ENCODE measurements at regions not wholly inside any gene's neighbourhood (a gene's known extent, or its start where the extent isn't known, plus 50 kb on each side); places are given as distances from the start of the nearest gene placed in this dataset.

GRCh38 chr5:142395334-142395733 is 70.5 kb upstream of the SPRY4 start:
- H3K27me3 ChIP-seq (ENCODE audit: control insufficient read depth in 2 of 2, insufficient read depth in 2 of 2, low read length in 2 of 2): no peaks in the 10 kb centered on the region
- no peaks in the 10 kb centered on the region for H3K4me1 ChIP-seq (ENCODE audit: control insufficient read depth, extremely low read depth, insufficient read depth, low read length)
- H3K4me2 ChIP-seq (ENCODE audit: insufficient read depth, low read length): no peak overlapping the region
- H4K20me1 ChIP-seq (replicated peaks; ENCODE audit: control insufficient read depth, extremely low read depth, insufficient read depth, low read length): no peaks in the 10 kb centered on the region
- no peak overlapping the region for H2AFZ ChIP-seq (ENCODE audit: low read depth, low read length)
- DNase-seq (ENCODE audit: low read depth, low spot score): no peak
- H3K9me1 ChIP-seq (replicated peaks; ENCODE audit: control insufficient read depth, extremely low read depth, insufficient read depth, low read length): no peaks in the 10 kb centered on the region
- no peaks in the 10 kb centered on the region for H3K79me2 ChIP-seq (ENCODE audit: control insufficient read depth, insufficient read depth, low read length)
- TF ChIP-seq EZH2 (IDR thresholded peaks at IDR 0.05; ENCODE audit: borderline replicate concordance, low read depth, low read length, severe bottlenecking) (no peak), JUN (IDR thresholded peaks at IDR 0.05; ENCODE audit: borderline replicate concordance, insufficient read depth, insufficient read length, low read depth) (no peak), POLR2A (IDR thresholded peaks at IDR 0.05; ENCODE audit: low read depth, low read length) (no peak), CTCF (IDR thresholded peaks at IDR 0.05; ENCODE audit: extremely low read depth in 1 of 2, insufficient read depth in 1 of 2, low read depth in 1 of 2, low read length in 2 of 2) (no peak), POLR2AphosphoS5 (IDR thresholded peaks at IDR 0.05; ENCODE audit: insufficient read depth, low read depth, low read length) (no peak), GATA2 (IDR thresholded peaks at IDR 0.05; ENCODE audit: insufficient read depth, insufficient read length, low read depth, low read length) (no peak), FOS (IDR thresholded peaks at IDR 0.05; ENCODE audit: borderline replicate concordance, insufficient read depth, low read length) (no peak), MYC (IDR thresholded peaks at IDR 0.05; ENCODE audit: low read depth, low read length) (no peak), MAX (IDR thresholded peaks at IDR 0.05; ENCODE audit: insufficient read depth, insufficient read length) (no peak)
- no peaks in the 10 kb centered on the region for H3K9me3 ChIP-seq (replicated peaks; ENCODE audit: control insufficient read depth, insufficient read depth, low read length)
- FAIRE-seq: no peak
- no TSS peak for BruUV-seq (replicated peaks)
- H3K9ac ChIP-seq (replicated peaks; ENCODE audit: extremely low read depth, insufficient read depth, low read length): no peak overlapping the region
- ChIA-PET POLR2A (no interaction called here), CTCF (no interaction called here)
- no peak overlapping the region for H3K4me3 ChIP-seq (replicated peaks in 1 of 3; ENCODE audit: insufficient read depth in 1 of 3, low read depth in 1 of 3, low read length in 3 of 3)
- H3K27ac ChIP-seq (ENCODE audit: insufficient read depth, low read depth, low read length): no peak overlapping the region
- no peaks in the 10 kb centered on the region for H3K36me3 ChIP-seq (ENCODE audit: control insufficient read depth in 2 of 2, extremely low read depth in 1 of 2, insufficient read depth in 2 of 2, low read length in 2 of 2)
- intact Hi-C loops (cut with micrococcal nuclease) (no loop called here), dilution Hi-C loops (cut with MboI; ENCODE audit: extremely low pct_ligation_motif_present, low sequenced_read_pairs) (no loop called here)
